Kasumi-1 (cell line): ENCODE measurements at regions not wholly inside any gene's neighbourhood (a gene's known extent, or its start where the extent isn't known, plus 50 kb on each side); places are given as distances from the start of the nearest gene placed in this dataset.
A peak's percentile ranks its signal among the peaks of the same experiment; 100 is the strongest.

Source experiments
- DNase-seq, 2 experiments: peaks; one replicate each; lab custom pipeline; 2025; lab: John Stamatoyannopoulos, UW

DNA sequence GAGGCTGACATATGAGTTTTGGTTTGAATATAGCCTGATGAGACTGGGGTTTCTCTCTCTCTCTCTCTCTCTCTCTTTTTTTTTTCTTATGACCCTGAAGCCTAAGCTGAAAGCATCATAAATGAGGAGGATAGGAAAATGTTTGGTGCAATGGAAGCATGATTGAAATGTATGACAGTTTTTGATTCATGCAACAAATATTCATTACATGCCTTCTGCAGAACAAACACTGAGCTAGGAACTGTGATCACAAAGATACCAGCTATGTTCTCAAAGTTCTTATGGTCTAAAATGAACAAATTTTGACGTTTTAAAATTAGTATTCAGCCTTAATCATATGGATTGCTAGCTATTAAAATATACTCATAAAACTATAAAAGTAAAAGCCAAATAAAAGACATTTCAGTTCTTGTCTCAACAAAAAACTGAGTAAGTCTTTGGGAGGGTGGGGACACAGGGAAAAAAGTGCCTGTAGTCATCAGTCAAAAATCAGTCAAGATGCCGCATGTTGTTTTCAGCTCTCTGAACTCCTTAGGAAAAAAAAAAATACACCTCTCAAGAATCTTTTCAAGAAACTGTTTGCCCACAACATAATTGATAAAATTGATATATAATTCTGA, 57.2 kb downstream of the NKX6-1 start:
- no peak for DNase-seq

DNA sequence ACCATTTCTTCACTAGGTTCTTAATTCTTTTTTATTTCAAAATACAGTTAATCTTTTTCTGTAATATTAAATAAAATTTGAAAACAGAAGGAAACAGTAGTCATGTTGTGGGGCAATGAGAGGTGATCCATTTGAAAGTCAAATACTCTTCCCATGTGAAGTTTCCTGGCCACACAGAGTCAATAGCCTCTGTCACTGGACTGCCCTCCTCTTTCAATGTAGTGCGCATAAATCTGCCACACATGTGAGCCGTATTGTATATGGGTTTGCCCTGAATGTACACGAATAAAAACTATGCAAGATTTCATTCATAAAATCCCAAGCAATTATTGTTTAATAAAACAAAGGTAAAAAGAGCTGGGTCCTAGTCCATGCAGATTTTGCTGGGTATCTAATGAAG, 59.1 kb downstream of the NKX6-1 start:
- no peak for DNase-seq

DNA sequence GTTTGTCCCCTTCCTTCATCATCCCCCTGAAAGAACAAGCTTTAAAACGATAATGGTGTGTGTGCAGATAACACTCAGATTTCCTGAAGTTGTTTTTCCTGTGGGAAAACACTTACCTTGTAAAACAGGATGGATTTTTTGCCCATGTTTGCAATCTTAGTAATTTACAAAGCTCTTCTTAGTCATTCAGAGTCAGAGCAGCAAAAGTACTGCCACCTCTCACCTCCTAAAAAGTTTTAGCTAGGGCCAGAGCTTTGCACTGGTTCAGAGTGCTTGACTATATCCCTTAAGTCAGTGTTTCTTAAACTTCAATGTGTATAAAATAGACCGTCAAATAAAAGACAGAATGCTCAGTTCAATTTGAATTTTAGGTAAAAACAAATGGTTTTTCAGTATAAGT, 62.3 kb downstream of the NKX6-1 start:
- DNase-seq: no peak

DNA sequence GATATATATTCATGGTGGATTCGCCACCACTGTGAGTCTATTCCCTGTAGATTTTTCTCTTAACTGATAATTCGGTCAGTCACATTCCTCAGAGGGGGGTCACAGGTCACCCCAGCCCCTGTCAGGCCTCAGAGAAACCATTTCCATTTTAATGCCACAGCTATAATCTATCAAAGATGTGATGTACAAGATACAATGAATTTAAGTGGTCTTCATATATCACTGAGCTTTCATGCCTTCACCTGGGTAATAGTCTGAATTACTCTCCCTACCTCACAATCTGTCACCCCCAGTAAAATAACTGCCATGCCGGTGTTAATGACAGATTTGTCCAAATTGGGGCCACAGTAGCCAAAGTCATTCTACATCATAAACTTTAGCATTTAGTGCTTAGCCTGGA, 64.7 kb downstream of the NKX6-1 start:
- DNase-seq: no peak

DNA sequence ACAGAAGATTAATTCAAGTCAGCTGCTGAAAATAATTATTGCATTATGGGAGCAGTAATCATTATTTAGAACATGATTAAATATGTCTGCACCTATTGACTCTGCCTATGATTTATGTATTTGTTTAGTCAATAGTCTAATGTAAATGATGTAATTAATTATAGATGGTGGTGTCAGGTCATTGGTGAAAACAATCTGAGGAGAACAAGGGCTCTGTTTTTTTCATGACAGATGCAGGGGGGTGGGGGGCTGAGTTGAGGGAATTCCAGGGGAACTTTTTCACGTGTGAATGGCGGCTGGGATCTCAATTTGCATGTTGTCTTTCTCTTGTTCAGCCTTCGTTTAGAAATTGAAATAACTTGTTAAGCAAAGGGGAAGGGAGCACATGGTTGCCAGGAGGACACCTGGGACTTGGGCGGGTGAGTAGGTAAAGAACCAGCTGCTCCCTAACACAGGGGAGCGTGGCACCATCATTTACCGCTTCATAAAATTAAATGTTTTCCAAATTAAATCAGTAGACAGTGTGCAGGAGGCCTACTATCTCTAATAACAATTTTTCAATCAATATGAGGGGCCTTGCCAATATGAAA, 65.4 kb downstream of the NKX6-1 start:
- DNase-seq: no peak

DNA sequence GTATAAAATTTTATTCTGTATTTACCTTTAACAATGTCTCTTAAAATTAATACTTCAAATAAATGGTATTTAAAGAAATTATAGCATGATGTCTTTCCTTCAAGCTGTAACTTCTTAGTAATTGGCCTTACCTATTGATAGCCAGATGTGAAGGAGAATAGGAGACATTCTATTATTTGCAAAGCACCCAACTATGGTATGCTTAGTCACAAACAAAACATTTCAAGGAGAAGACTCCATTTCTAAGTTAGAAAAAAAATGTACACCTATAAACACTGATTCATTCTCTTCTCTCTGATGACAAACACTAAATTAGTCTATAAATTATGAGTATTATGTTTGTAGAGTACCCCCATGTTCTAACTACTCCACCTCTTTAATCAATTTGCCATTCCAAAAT, 66.4 kb downstream of the NKX6-1 start:
- no peak for DNase-seq

- DNase-seq: no peak
Measured at GRCh38 chr4:84420608-84421007, 78.5 kb downstream of the NKX6-1 start.

- no peak for DNase-seq
Measured at GRCh38 chr4:84419201-84419600, 79.9 kb downstream of the NKX6-1 start.

GRCh38 chr4:84417997-84418709, 80.9 kb downstream of the NKX6-1 start:
- DNase-seq: no peak

DNA sequence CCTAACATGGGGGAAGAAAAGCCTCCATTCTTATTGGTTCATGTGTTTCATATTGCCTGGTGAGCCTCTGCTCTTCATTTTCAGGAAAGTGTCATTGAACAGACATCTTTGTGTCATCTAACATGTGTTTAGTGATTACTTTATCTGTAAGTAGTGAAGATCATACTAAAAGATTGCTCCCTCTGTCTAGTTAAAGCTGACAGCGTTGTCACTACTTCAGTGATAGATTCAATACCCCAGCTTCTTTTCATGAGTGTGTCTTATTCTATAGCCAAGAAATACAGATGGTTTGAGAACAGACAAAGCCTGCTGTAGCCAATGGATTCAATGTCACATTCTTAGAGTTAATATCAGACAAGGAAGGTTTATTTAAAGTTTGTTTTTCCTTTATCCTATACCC, 85.1 kb downstream of the NKX6-1 start:
- no peak for DNase-seq

DNA sequence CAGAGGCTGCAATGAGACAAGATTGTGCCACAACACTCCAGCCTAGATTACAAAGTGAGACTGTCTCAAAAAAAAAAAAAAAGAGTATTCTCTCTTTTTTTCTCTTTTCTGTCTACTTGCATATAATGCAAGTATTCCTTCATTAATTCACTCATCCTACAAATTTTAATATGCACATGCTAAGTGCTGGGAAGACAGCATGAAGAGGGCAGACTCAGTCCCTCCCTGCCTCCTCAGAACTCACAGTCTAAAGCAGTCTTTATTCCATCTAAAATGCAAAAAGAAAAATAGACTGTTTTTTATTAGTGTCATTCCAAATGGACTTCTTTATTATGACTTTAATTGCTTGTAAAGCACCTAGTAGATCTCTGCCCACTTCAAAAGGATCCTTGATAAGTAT, 85.6 kb downstream of the NKX6-1 start:
- no peak for DNase-seq

- DNase-seq: no peak
Measured at GRCh38 chr4:84412062-84412461, 87.0 kb downstream of the NKX6-1 start.

DNA sequence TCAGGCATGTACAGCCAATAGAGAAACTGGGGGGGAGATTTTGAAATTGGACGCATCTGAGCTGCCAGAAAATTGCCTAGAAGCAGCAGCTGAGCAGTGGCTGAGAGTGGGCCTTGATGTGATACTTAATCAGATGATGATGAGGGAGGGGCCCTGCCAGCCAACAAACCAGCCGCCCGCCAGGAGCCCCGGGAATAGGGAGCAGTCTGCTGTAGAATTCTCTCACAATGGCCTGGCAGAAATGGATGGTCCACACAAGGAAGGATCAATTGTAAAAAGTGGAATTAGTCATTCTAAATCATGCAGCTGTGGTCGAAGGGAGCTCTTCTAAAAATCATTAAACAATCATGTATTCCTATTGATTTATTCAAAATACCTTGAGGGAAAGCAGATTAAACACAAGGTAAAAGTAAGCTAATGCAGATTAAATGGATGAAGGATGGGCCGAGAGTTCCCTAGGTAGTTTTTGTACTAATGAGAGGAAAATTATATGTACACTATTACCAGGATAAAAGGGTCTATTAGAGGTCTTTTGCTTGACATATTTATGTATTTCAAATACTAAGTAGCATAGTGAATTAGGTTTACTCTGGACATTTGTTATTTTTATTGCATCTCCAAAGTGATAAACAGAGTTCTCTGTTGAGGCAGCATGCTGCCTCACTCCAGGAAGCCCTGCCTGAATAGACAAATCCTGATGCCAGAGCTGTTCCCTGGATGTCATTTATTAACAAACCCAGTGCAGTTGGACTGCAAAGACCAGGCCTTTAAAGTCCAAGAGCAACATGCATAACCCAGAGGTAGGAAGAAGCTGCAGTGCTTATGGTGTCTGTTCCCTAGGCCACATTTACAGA, 91.3 kb downstream of the NKX6-1 start:
- no peak for DNase-seq

- peak; percentile 73 to 78 for DNase-seq
Measured at GRCh38 chr4:84403656-84404055, 95.4 kb downstream of the NKX6-1 start.

DNA sequence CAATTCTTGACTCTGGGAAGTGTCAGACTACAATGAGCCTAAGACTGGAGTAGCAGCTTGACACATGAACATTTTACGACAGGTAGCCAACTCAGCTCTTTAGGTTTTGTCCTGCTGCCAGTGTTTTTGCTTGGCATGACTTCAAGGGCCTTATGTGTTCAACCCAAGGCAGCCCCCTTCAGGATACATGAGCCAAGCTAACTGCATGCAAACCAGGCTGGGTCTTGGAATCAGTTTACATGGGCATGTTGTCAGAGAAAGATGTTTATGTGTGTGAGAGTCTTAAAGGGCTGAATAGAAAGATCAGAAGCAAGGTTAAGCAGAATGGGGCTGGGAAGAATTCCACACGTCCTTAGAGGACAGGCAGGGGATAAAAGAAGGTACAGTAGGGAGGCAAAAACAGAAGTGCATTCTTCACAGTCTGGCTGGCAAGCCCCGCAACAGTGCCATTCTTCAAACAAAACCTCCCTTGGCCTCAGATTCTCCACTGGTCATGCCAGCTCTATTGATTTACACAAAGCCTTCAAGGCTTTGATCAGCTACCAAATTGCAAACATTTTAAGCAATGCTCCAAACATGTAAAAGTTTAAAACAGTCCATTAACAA, 97.3 kb downstream of the NKX6-1 start:
- no peak for DNase-seq

DNA sequence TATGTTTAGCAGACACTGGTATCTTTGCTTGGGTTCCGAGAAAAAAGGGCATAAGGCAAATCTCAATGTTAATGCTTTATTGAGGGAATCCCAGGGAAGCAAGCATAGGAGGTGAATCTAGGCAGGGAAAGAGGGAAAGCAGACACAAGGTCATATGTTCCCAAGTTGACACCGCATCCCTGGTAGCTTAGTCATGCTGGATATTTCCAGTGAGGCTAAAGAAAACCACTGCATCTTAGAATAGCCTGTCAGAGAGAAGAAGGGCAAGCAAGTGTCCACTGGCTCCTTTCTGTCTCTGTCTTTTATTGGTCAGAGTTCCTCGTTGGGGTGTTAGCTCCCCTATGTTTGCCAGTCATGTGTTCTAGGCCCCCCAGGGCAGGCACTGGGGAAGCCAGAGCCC, 104.7 kb downstream of the NKX6-1 start:
- no peak for DNase-seq

- DNase-seq: no peak
Measured at GRCh38 chr4:84392951-84393590, 106.0 kb downstream of the NKX6-1 start.

GRCh38 chr4:84389406-84389805, 109.7 kb downstream of the NKX6-1 start:
- no peak for DNase-seq

- DNase-seq: no peak
Measured at GRCh38 chr4:84385203-84385602, 113.9 kb downstream of the NKX6-1 start.

GRCh38 chr4:84384801-84385200, 114.3 kb downstream of the NKX6-1 start:
- no peak for DNase-seq

DNA sequence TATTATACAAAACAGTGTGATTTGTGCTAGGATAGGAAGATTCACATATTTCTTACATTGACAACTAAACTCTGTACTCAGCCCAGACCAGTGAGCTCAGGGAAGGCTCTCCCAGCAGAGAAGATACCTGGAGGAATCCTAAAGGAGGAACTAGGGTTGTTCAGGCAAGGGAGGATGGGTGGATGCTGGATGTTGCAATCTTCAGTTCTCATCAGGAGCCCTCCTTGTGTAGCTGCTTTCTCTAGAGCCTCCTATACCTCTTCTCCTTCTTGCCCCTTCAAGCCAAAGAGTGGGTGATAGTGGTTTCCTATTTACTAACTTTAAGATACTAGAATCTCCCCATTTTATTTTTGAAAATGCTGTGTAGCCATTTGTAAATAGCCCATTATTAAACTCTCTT, 117.3 kb downstream of the NKX6-1 start:
- peak; percentile 24 to 36 for DNase-seq
